MCF 10A (cell line): ENCODE measurements at regions not wholly inside any gene's neighbourhood (a gene's known extent, or its start where the extent isn't known, plus 50 kb on each side); places are given as distances from the start of the nearest gene placed in this dataset.
A peak's percentile ranks its signal among the peaks of the same experiment; 100 is the strongest.

Source experiments
- BruUV-seq: library from RNA; stranded (reverse); fragments of 400-500 nt; replicated peaks from 2 replicates; lab custom pipeline; 2021; lab: Mats Ljungman, UMichigan
- CTCF ChIA-PET: fragments of 300-600 bp; sonication (Branson Sonifier 250); formaldehyde crosslinking; extraction: SDS; loops from one replicate; lab custom pipeline; 2021; ENCODE audit warnings: antibody characterized with exemption, inconsistent platforms; lab: Yijun Ruan, JAX
- POLR2A ChIA-PET: fragments of 300-600, 350-650 bp; sonication (Branson Sonifier 250); formaldehyde crosslinking; extraction: SDS; loops from one replicate; lab custom pipeline; 2020; ENCODE audit warnings: antibody characterized with exemption, inconsistent platforms; lab: Yijun Ruan, JAX
- DNase-seq: peaks from one replicate; pipeline ENCODE4 v3.0.0-alpha.2; 2018; ENCODE audit not compliant: unreplicated experiment
- H3K27ac Mint-ChIP-seq: one replicate; pipeline ENCODE4 v1.8.0; 2022; ENCODE audit warnings: mild to moderate bottlenecking, low read depth, mixed read lengths; ENCODE audit not compliant: unreplicated experiment
- H3K27me3 Mint-ChIP-seq: one replicate; pipeline ENCODE4 v1.8.0; 2022; ENCODE audit warnings: mixed read lengths; ENCODE audit not compliant: insufficient read depth, unreplicated experiment
- H3K36me3 Mint-ChIP-seq: one replicate; pipeline ENCODE4 v1.8.0; 2022; ENCODE audit warnings: mild to moderate bottlenecking, moderate library complexity, mixed read lengths; ENCODE audit not compliant: insufficient read depth, unreplicated experiment
- H3K4me1 Mint-ChIP-seq: one replicate; pipeline ENCODE4 v1.8.0; 2022; ENCODE audit warnings: mixed read lengths; ENCODE audit not compliant: insufficient read depth, unreplicated experiment
- H3K4me3 Mint-ChIP-seq: one replicate; pipeline ENCODE4 v1.8.0; 2022; ENCODE audit warnings: mild to moderate bottlenecking, moderate library complexity, mixed read lengths; ENCODE audit not compliant: unreplicated experiment
- H3K9me3 Mint-ChIP-seq: one replicate; pipeline ENCODE4 v1.8.0; 2022; ENCODE audit warnings: mixed read lengths; ENCODE audit not compliant: unreplicated experiment
- CTCF ChIP-seq: fragments of 200-600 bp; IDR thresholded peaks from one replicate; pipeline ENCODE4 v1.8.0; 2022; ENCODE audit warnings: antibody characterized with exemption, mild to moderate bottlenecking; ENCODE audit not compliant: unreplicated experiment
- intact Hi-C: fragments of 100-400 bp; cut with micrococcal nuclease; formaldehyde crosslinking; loops from 2 replicates; pipeline ENCODE4 v1.14.1; 2022

GRCh38 chr21:36236052-36236730, 79.6 kb downstream of the DOP1B start:
- H3K27me3 Mint-ChIP-seq = no peaks in the 10 kb centered on the region
- intact Hi-C loops = no loop called here
- no peaks in the 10 kb centered on the region for H3K9me3 Mint-ChIP-seq
- H3K36me3 Mint-ChIP-seq = peaks cover 11% of the 10 kb centered on the region
- ChIA-PET POLR2A (no interaction called here), CTCF (interaction anchor here (0.6 to 0.8 kb wide), 2 partner anchors 25 to 1290 kb away, joined by 3 read pairs; no protein-coding TSS in a partner anchor)
- no peak for TF ChIP-seq CTCF
- H3K4me3 Mint-ChIP-seq = no peak overlapping the region
- no peak overlapping the region for H3K27ac Mint-ChIP-seq
- DNase-seq = no peak
- BruUV-seq = no TSS peak
- peaks cover 6% of the 10 kb centered on the region for H3K4me1 Mint-ChIP-seq

GRCh38 chr21:36237441-36237840, 80.8 kb downstream of the DOP1B start:
- POLR2A ChIA-PET = no interaction called here
- intact Hi-C loops = no loop called here
- Mint-ChIP-seq H3K27me3 (no peaks in the 10 kb centered on the region), H3K27ac (no peak overlapping the region), H3K9me3 (no peaks in the 10 kb centered on the region), H3K4me1 (peaks cover 6% of the 10 kb centered on the region), H3K4me3 (no peak overlapping the region), H3K36me3 (peaks cover 11% of the 10 kb centered on the region)
- no TSS peak for BruUV-seq
- CTCF ChIA-PET = no interaction called here
- no peak for TF ChIP-seq CTCF
- peak; percentile 13 for DNase-seq

- TF ChIP-seq CTCF = no peak
- Mint-ChIP-seq H3K27me3 (no peaks in the 10 kb centered on the region), H3K9me3 (no peaks in the 10 kb centered on the region), H3K36me3 (peaks cover 16% of the 10 kb centered on the region), H3K4me3 (no peak overlapping the region), H3K4me1 (no peaks in the 10 kb centered on the region), H3K27ac (no peak overlapping the region)
- ChIA-PET POLR2A (interaction anchor here (0.7 kb wide), 1 partner anchor 37 kb away, joined by 3 read pairs; no protein-coding TSS in a partner anchor), CTCF (interaction anchor here (0.9 kb wide), 1 partner anchor 88 kb away, joined by 5 read pairs; no protein-coding TSS in a partner anchor)
- intact Hi-C loops = no loop called here
- no peak for DNase-seq
- BruUV-seq = no TSS peak
Measured at GRCh38 chr21:36239585-36239984, 80.4 kb upstream of the MORC3 start.

- POLR2A ChIA-PET = no interaction called here
- intact Hi-C loops = no loop called here
- H3K27me3 Mint-ChIP-seq = no peaks in the 10 kb centered on the region
- no TSS peak for BruUV-seq
- CTCF ChIA-PET = interaction anchor here (0.9 to 1.9 kb wide), 2 partner anchors 18 to 20 kb away, joined by 4 to 6 read pairs; no protein-coding TSS in a partner anchor
- peaks cover 15% of the 10 kb centered on the region for H3K36me3 Mint-ChIP-seq
- no peaks in the 10 kb centered on the region for H3K4me1 Mint-ChIP-seq
- no peak overlapping the region for H3K27ac Mint-ChIP-seq
- TF ChIP-seq CTCF = no peak
- H3K4me3 Mint-ChIP-seq = no peak overlapping the region
- no peaks in the 10 kb centered on the region for H3K9me3 Mint-ChIP-seq
- no peak for DNase-seq
Measured at GRCh38 chr21:36241717-36242116, 78.3 kb upstream of the MORC3 start.
